SKM-1 (cell line): ENCODE measurements at regions not wholly inside any gene's neighbourhood (a gene's known extent, or its start where the extent isn't known, plus 50 kb on each side); places are given as distances from the start of the nearest gene placed in this dataset.
"Not testable (repeated sequence)": the region's sequence is repeated elsewhere in the genome, so short reads cannot be mapped to it uniquely, and the experiment has no call there.

Experiments
- DNase-seq: peaks from one replicate; lab custom pipeline; 2025; ENCODE audit not compliant: unreplicated experiment; lab: John Stamatoyannopoulos, UW

DNA sequence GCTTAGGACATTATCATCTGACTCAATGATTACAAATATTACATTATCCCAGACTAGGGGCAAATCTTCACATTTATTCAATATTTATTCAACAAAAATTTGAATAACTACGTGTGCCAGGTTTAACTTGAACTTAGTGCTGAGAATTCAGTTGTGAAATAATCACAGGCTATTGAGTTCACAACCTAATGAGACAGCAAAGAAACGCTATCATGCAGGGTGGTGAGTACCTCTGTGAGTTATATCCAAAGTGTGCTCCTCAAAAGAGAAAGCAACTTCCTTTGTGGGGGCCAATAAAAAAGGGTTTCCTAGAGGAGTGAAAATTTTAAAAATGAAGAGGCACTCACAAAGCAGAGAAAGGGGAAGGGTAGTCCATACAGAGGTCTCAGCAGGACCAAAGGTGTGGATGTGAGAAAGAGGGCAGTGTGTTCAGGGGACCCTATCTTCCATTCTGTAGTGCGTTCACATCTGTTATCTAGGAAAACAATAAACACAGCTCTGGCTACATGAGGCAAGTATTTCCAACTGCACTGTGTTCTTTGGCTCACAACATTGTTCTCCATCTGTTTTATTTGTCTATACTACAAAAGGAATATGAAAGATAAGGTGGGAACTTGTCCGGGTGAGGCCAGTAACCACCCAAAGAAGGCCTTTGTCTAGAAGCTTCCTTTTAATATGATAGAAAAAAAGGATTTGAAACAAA is 155.4 kb upstream of the MARCKS start:
- DNase-seq = no peak

- DNase-seq = no peak
Measured at GRCh38 chr6:113707194-113707593, 150.0 kb upstream of the MARCKS start.

- no peak for DNase-seq
Measured at GRCh38 chr6:113709936-113710509, 147.1 kb upstream of the MARCKS start.

DNA sequence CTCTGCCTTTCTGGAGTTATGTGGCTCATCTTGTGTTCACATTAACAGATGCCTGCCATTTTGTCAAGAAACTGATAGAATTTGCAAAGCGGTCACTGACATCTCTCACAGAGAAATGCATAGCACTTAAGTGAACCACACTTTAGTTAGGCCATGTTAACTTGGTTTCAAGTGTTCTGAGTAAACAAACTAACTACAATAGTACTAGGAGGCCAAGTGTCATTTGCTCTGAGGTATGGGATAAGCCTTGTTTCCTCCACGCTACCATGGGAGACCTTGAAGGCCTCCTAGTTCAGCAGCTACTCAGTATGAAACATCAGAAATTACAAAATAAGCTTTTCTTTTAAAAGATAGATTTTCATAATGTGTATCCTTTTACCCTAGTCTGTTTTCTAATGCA is 143.5 kb upstream of the MARCKS start:
- DNase-seq = no peak

- no peak for DNase-seq
Measured at GRCh38 chr6:113718588-113718987, 138.6 kb upstream of the MARCKS start.

- no peak for DNase-seq
Measured at GRCh38 chr6:113719064-113719463, 138.1 kb upstream of the MARCKS start.

GRCh38 chr6:113719545-113719944 is 137.6 kb upstream of the MARCKS start:
- no peak for DNase-seq

DNA sequence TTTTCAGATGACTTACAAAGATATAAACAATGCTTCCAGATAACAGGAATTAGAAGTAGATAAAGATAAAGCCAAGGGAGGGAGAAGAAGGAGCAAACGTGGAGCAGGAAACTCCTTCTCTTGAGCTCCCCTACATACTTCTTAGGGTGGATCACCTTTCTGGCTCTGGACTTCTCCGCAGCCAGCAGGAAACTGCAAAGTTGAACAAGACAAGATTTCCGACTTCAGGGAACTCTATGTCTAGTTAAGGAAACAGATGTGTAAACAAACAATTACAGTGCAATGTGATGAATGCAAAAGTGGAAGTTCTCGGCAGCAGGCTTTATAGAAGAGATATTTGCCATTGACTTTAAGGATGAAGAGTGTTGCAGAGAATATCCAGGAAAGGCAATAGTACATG is 134.0 kb upstream of the MARCKS start:
- no peak for DNase-seq

DNA sequence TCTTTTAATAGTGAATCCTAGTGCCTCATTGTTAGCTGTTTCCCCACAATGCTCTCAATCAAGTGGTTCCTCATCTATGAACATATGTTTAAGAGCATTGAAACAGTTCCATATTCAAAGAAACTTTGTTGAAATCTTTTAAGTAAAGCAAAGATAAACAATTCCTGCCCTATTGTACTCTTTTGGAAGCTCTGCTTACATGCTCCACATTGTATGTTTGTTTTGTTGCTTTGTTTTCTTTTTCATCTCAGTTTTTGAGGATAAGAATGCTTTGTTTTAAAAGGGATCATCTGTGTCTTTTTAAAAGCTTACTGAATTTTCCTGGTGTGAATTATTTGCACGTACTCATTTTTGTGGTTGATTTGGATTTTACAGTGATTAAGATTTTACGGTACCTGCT is 132.2 kb upstream of the MARCKS start:
- DNase-seq = not testable (repeated sequence)

DNA sequence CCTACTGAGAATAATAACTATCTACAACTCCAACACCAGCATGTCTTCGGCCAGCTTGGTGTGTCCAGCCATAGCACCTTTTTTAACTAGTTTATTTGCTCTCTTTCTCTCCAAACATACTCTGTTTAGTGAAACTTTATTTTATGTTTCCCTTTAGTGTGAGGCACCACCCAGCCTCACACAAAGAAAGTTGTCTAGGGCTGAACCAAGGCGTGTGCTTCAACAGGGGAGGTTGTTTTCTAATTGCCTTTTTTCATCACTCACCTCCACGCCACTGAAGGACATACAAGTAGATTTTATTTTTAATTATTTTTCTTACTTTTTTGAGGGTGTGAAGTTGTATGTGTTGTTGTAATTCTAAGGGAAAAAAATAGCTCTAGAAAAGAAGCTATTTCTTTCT is 125.6 kb upstream of the MARCKS start:
- DNase-seq = no peak

GRCh38 chr6:113732384-113732966 is 124.7 kb upstream of the MARCKS start:
- no peak for DNase-seq

GRCh38 chr6:113733381-113733780 is 123.8 kb upstream of the MARCKS start:
- DNase-seq = no peak

GRCh38 chr6:113734982-113735381 is 122.2 kb upstream of the MARCKS start:
- no peak for DNase-seq

DNA sequence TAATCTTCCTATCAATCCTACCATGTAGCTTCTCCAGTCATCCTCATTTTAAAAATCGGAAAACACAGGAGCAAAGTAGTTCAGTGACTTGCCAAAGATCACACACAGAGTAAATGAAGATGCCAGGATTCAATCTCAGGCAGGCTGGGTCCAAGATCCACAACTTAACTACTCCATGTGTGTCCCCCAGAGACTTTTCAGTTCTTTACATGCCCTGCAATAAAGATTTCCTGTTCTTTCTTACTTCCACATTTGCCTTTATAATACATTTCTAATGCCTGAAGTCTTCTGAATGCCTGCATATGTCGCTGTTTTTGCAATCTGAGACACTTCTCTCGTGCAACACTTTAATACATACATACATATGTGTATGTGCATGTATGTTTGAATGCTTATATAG is 121.7 kb upstream of the MARCKS start:
- DNase-seq = no peak

DNA sequence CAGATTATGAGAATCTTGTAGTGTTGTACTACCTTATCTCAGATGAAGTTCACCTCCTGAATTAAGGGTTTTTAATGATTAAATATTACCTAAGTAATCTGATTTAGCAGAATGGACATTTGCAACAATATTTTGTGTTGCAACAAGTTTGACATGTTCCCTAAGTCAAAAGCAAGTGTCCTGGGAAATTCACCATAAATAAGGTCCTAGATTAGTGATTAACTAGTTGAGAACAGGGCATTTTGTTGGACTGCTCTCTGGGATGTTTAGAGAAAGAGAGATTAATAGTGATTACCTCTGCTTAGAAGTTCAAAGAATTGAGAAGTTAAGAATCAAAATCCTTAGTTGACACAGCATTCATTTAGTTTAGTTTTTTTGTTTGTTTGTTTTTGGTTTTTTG is 120.2 kb upstream of the MARCKS start:
- no peak for DNase-seq

- DNase-seq = no peak
Measured at GRCh38 chr6:113739041-113739655, 118.0 kb upstream of the MARCKS start.

GRCh38 chr6:113741651-113742050 is 115.5 kb upstream of the MARCKS start:
- DNase-seq = no peak

GRCh38 chr6:113742342-113742741 is 114.8 kb upstream of the MARCKS start:
- no peak for DNase-seq

GRCh38 chr6:113744861-113745260 is 112.3 kb upstream of the MARCKS start:
- no peak for DNase-seq

DNA sequence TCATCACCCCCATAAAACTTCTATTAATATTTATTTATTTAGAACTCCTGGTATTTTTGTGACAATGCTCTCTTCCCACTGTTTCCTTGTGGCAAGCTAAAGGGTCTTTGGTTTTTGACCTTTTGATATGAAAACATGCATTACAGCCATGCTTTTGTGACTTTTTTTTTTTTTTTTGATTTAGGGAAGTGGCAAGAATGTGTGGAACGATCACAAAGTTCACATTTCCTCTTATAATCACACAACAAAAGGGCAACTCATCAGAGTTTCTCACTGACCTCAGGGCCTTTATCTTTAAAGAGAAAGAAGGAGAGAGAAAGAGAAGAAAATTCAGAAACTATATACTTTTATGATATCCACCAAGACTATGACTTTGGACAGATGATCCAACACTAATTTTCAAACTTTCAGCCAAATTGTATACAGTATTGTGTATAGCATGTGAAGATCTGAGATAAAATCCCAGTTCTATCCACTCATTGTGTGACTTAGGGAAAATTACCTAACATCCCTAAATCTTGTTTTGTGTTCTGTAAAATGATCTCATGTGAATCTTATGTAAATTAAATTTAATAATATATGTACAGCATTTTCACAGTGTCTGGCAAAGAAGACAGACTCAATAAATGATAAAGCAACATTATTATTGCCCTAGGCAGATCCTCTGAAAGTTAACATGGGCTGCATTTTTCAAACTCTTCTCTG is 106.8 kb upstream of the MARCKS start:
- DNase-seq = no peak

- no peak for DNase-seq
Measured at GRCh38 chr6:113754291-113754690, 102.9 kb upstream of the MARCKS start.
